Panc1 (cell line): ENCODE measurements at regions not wholly inside any gene's neighbourhood (a gene's known extent, or its start where the extent isn't known, plus 50 kb on each side); places are given as distances from the start of the nearest gene placed in this dataset.

Experiments
- ATAC-seq: fragments of 200-7000 bp; cut with Tn5 transposase; 2 replicates; pipeline ENCODE4 v1.9.1; 2020; ENCODE audit warnings: mild to moderate bottlenecking, moderate library complexity
- BruUV-seq: library from RNA; stranded (reverse); fragments of 400-500 nt; replicated peaks from 2 replicates; lab custom pipeline; 2021; lab: Mats Ljungman, UMichigan
- CTCF ChIA-PET: fragments of 300-600 bp; sonication (Branson Sonifier 250); formaldehyde crosslinking; loops from one replicate; lab custom pipeline; 2022; ENCODE audit warnings: antibody characterized with exemption; lab: Charles Lee
- POLR2A ChIA-PET: fragments of 300-600 bp; sonication (Branson Sonifier 250); formaldehyde crosslinking; loops from one replicate; lab custom pipeline; 2022; ENCODE audit warnings: antibody characterized with exemption; lab: Charles Lee
- DNase-seq: peaks from one replicate; pipeline ENCODE4 v3.0.0-alpha.2; 2010; ENCODE audit warnings: low read depth, low spot score
- H3K27ac ChIP-seq: 2 replicates; pipeline ENCODE4 v1.5.1; 2011; ENCODE audit warnings: mild to moderate bottlenecking, low read length, inconsistent platforms
- H3K27me3 ChIP-seq: fragments of 200-500 bp; sonication (Bioruptor generic); 2 replicates; pipeline ENCODE4 v1.6.0; 2014; ENCODE audit warnings: low read length, inconsistent platforms; ENCODE audit not compliant: control insufficient read depth, insufficient read depth
- H3K36me3 ChIP-seq: fragments of 200-500 bp; sonication (Bioruptor generic); 2 replicates; pipeline ENCODE4 v1.5.1; 2014; ENCODE audit warnings: inconsistent platforms, mild to moderate bottlenecking, low read length, moderate library complexity; ENCODE audit not compliant: control insufficient read depth, insufficient read depth
- H3K4me1 ChIP-seq: 2 replicates; pipeline ENCODE4 v1.5.1; 2011; ENCODE audit warnings: inconsistent platforms, mild to moderate bottlenecking, low read length, moderate library complexity; ENCODE audit not compliant: control insufficient read depth, insufficient read depth
- H3K4me3 ChIP-seq, 2 experiments: 2 replicates each; pipeline ENCODE4 v1.5.1; 2011 to 2012; ENCODE audit warnings: low read depth in 2 of 2, low read length in 2 of 2, mild to moderate bottlenecking in 2 of 2, inconsistent platforms in 1 of 2, moderate library complexity in 1 of 2
- H3K9me3 ChIP-seq: fragments of 200-500 bp; sonication (Bioruptor generic); 2 replicates; pipeline ENCODE4 v1.5.1; 2014; ENCODE audit warnings: low read depth, mild to moderate bottlenecking, inconsistent platforms, low read length, moderate library complexity; ENCODE audit not compliant: control insufficient read depth, insufficient read depth
- CTCF ChIP-seq: fragments of 450-650 bp; IDR thresholded peaks from 2 replicates; pipeline ENCODE4 v1.5.1; 2017; ENCODE audit warnings: mild to moderate bottlenecking
- POLR2AphosphoS5 ChIP-seq: IDR thresholded peaks from 2 replicates; pipeline ENCODE4 v1.6.1; 2012; ENCODE audit warnings: mild to moderate bottlenecking, low read depth, low read length, moderate library complexity
- REST ChIP-seq, 2 experiments: IDR thresholded peaks; 2 replicates each; pipeline ENCODE4 v1.6.1; 2011 to 2012; ENCODE audit warnings: low read depth in 2 of 2, control low read depth in 1 of 2, low read length in 1 of 2, mild to moderate bottlenecking in 1 of 2, moderate library complexity in 1 of 2; ENCODE audit not compliant: insufficient read depth in 1 of 2
- SIN3A ChIP-seq: IDR thresholded peaks from 2 replicates; pipeline ENCODE4 v1.6.1; 2012; ENCODE audit warnings: low read depth, mild to moderate bottlenecking, low read length, moderate library complexity, borderline replicate concordance; ENCODE audit not compliant: insufficient read depth
- TCF7L2 ChIP-seq: IDR thresholded peaks from 2 replicates; pipeline ENCODE4 v1.6.1; 2011; ENCODE audit warnings: mild to moderate bottlenecking, low read depth, low read length, inconsistent platforms
- in situ Hi-C: cut with HindIII; loops from 2 replicates; pipeline ENCODE4 v1.10.0; 2016; ENCODE audit warnings: low sequenced_read_pairs, low pct_unique_long_range_greater_than_20kb
- intact Hi-C: fragments of 100-400 bp; cut with micrococcal nuclease; formaldehyde crosslinking; loops from one replicate; pipeline ENCODE4 v1.10.0; 2022; ENCODE audit not compliant: unreplicated experiment

GRCh38 chr20:51212816-51213215, 189.9 kb upstream of the KCNG1 start:
- ChIA-PET POLR2A (no interaction called here), CTCF (no interaction called here)
- Histone ChIP-seq H3K4me3 (no peak overlapping the region), H3K36me3 (no peaks in the 10 kb centered on the region), H3K9me3 (no peaks in the 10 kb centered on the region), H3K27ac (no peak overlapping the region), H3K27me3 (peaks cover 25% of the 10 kb centered on the region), H3K4me1 (no peaks in the 10 kb centered on the region)
- ATAC-seq (no peak), DNase-seq (no peak)
- TF ChIP-seq REST (IDR thresholded peaks at IDR 0.05; ENCODE audit: insufficient read depth in 1 of 2, low read depth in 2 of 2, low read length in 1 of 2): no peak
- in situ Hi-C loops (no loop called here), intact Hi-C loops (no loop called here)
- no TSS peak for BruUV-seq

- no peak overlapping the region for H3K4me3 ChIP-seq
- DNase-seq (no peak), ATAC-seq (no peak)
- H3K27ac ChIP-seq: no peak overlapping the region
- intact Hi-C loops (no loop called here), in situ Hi-C loops (no loop called here)
- ChIA-PET POLR2A (no interaction called here), CTCF (interaction anchor here (1.2 kb wide), 1 partner anchor 9 kb away, joined by 4 read pairs; no protein-coding TSS in a partner anchor)
- H3K4me1 ChIP-seq: no peaks in the 10 kb centered on the region
- TF ChIP-seq SIN3A: no peak
- TF ChIP-seq POLR2AphosphoS5: no peak
- TF ChIP-seq CTCF: no peak
- no peak for TF ChIP-seq TCF7L2
- no peak for TF ChIP-seq REST (IDR thresholded peaks at IDR 0.05; ENCODE audit: insufficient read depth in 1 of 2, low read depth in 2 of 2, low read length in 1 of 2)
- BruUV-seq: no TSS peak
- H3K9me3 ChIP-seq: no peaks in the 10 kb centered on the region
- peaks cover 32% of the 10 kb centered on the region for H3K27me3 ChIP-seq
- H3K36me3 ChIP-seq: no peaks in the 10 kb centered on the region
Measured at GRCh38 chr20:51211191-51211590, 188.3 kb upstream of the KCNG1 start.
